H1 (cell line): ENCODE measurements at regions not wholly inside any gene's neighbourhood (a gene's known extent, or its start where the extent isn't known, plus 50 kb on each side); places are given as distances from the start of the nearest gene placed in this dataset.

Experiments
- CTCF ChIA-PET: fragments of 300-600 bp; sonication (Branson Sonifier 250); formaldehyde crosslinking; loops from one replicate; lab custom pipeline; 2021; ENCODE audit not compliant: partially characterized antibody; lab: Charles Lee
- POLR2A ChIA-PET: fragments of 300-600 bp; sonication (Branson Sonifier 250); formaldehyde crosslinking; loops from one replicate; lab custom pipeline; 2021; ENCODE audit warnings: inconsistent platforms; ENCODE audit not compliant: partially characterized antibody; lab: Charles Lee
- DNase-seq, 2 experiments: peaks; one replicate each; pipeline versions ENCODE4 v3.0.0 to v3.0.0-alpha.2; 2010 to 2022; ENCODE audit warnings: low spot score in 2 of 2, low read depth in 1 of 2, mixed read lengths in 1 of 2
- FAIRE-seq: peaks from 2 replicates; lab custom pipeline; 2011; peaks lifted over from hg19 to GRCh38; lab: Jason Lieb, UNC
- H2AFZ ChIP-seq: 2 replicates; pipeline ENCODE4 v1.8.1; 2012; ENCODE audit warnings: low read length, inconsistent platforms
- H2AK5ac ChIP-seq: 2 replicates; pipeline ENCODE4 v1.6.1; 2013; ENCODE audit warnings: low read depth, low read length
- H2BK120ac ChIP-seq: replicated peaks from 2 replicates; pipeline ENCODE3; 2013; ENCODE audit warnings: low read depth, low read length, inconsistent platforms
- H2BK12ac ChIP-seq: 2 replicates; pipeline ENCODE4 v1.6.1; 2013; ENCODE audit warnings: low read depth, low read length
- H2BK15ac ChIP-seq: 2 replicates; pipeline ENCODE4 v1.6.1; 2013; ENCODE audit warnings: low read length
- H2BK20ac ChIP-seq: 2 replicates; pipeline ENCODE4 v1.6.1; 2013; ENCODE audit warnings: low read length
- H2BK5ac ChIP-seq: 2 replicates; pipeline ENCODE4 v1.6.1; 2013; ENCODE audit warnings: low read depth, low read length
- H3K14ac ChIP-seq: 2 replicates; pipeline ENCODE4 v1.6.1; 2013; ENCODE audit warnings: inconsistent platforms; ENCODE audit not compliant: insufficient read length
- H3K18ac ChIP-seq: 2 replicates; pipeline ENCODE4 v1.6.1; 2013; ENCODE audit warnings: low read length; ENCODE audit errors: extremely low read depth
- H3K23ac ChIP-seq: 2 replicates; pipeline ENCODE4 v1.6.1; 2013; ENCODE audit warnings: inconsistent platforms; ENCODE audit not compliant: insufficient read length
- H3K23me2 ChIP-seq: 2 replicates; pipeline ENCODE4 v1.6.1; 2013; ENCODE audit warnings: low read depth, low read length
- H3K27ac ChIP-seq: 2 replicates; pipeline ENCODE4 v1.6.1; 2011; ENCODE audit warnings: low read depth, low read length, inconsistent platforms
- H3K27me3 ChIP-seq, 4 experiments: replicated peaks in 1 of 4; 1 replicate in 1 of 4; 2 replicates in 3 of 4; pipeline versions ENCODE4 v1.6.1 to v1.8.1; 2011 to 2013; ENCODE audit warnings: low read length in 3 of 4, mild to moderate bottlenecking in 3 of 4, inconsistent platforms in 2 of 4, mixed read lengths in 2 of 4, moderate library complexity in 1 of 4; ENCODE audit not compliant: control insufficient read depth in 3 of 4, insufficient read depth in 3 of 4; ENCODE audit errors: extremely low read depth in 1 of 4
- H3K36me3 ChIP-seq, 4 experiments: 2 replicates each; pipeline versions ENCODE4 v1.6.1 to v1.8.1; 2011 to 2013; ENCODE audit warnings: mild to moderate bottlenecking in 4 of 4, low read length in 3 of 4, moderate library complexity in 2 of 4, control low read depth in 1 of 4, inconsistent platforms in 1 of 4; ENCODE audit not compliant: insufficient read depth in 4 of 4, control insufficient read depth in 2 of 4
- H3K4ac ChIP-seq: replicated peaks from 2 replicates; pipeline ENCODE3; 2013; ENCODE audit warnings: low read length, low read depth, mixed read lengths, inconsistent platforms; ENCODE audit not compliant: insufficient read length
- H3K4me1 ChIP-seq, 4 experiments: replicated peaks in 1 of 4; 1 replicate in 1 of 4; 2 replicates in 3 of 4; pipeline versions ENCODE4 v1.6.1 to v1.8.1; 2011 to 2013; ENCODE audit warnings: low read length in 3 of 4, inconsistent platforms in 2 of 4, mixed read lengths in 1 of 4; ENCODE audit not compliant: insufficient read depth in 4 of 4, control insufficient read depth in 3 of 4
- H3K4me2 ChIP-seq, 2 experiments: 2 replicates each; pipeline versions ENCODE4 v1.6.1 to v1.8.1; 2011 to 2013; ENCODE audit warnings: low read depth in 2 of 2, low read length in 2 of 2, control low read depth in 1 of 2, inconsistent platforms in 1 of 2, mild to moderate bottlenecking in 1 of 2; ENCODE audit not compliant: insufficient read depth in 1 of 2
- H3K4me3 ChIP-seq, 4 experiments: fragments of 200-600, 300-600 bp in 1 of 4; sonication (generic), shearing (Covaris generic), sonication (Bioruptor Twin) in 1 of 4; 2 replicates each; pipeline versions ENCODE4 v1.5.1 to v1.8.1; 2011 to 2016; ENCODE audit warnings: low read length in 4 of 4, low read depth in 3 of 4, control low read depth in 2 of 4, inconsistent platforms in 2 of 4, mild to moderate bottlenecking in 2 of 4, mixed read lengths in 1 of 4, moderate library complexity in 1 of 4; ENCODE audit not compliant: insufficient read depth in 2 of 4; ENCODE audit errors: extremely low read depth in 1 of 4
- H3K56ac ChIP-seq: replicated peaks from 2 replicates; pipeline ENCODE3; 2013; ENCODE audit warnings: low read depth, mild to moderate bottlenecking, mixed read lengths, low read length, inconsistent platforms; ENCODE audit not compliant: insufficient read length
- H3K79me1 ChIP-seq: 2 replicates; pipeline ENCODE4 v1.6.1; 2013; ENCODE audit warnings: low read depth, low read length, control low read depth
- H3K79me2 ChIP-seq, 2 experiments: 2 replicates each; pipeline versions ENCODE4 v1.6.1 to v1.8.1; 2012 to 2013; ENCODE audit warnings: low read length in 2 of 2, mild to moderate bottlenecking in 2 of 2, inconsistent platforms in 1 of 2; ENCODE audit not compliant: insufficient read depth in 2 of 2, control insufficient read depth in 1 of 2
- H3K9ac ChIP-seq, 4 experiments: replicated peaks in 1 of 4; 1 replicate in 1 of 4; 2 replicates in 3 of 4; pipeline versions ENCODE4 v1.6.1 to v1.8.1; 2011 to 2013; ENCODE audit warnings: low read depth in 3 of 4, low read length in 3 of 4, control low read depth in 2 of 4, mild to moderate bottlenecking in 2 of 4, moderate library complexity in 2 of 4, inconsistent platforms in 1 of 4; ENCODE audit errors: extremely low read depth in 1 of 4
- H3K9me3 ChIP-seq, 2 experiments: 2 replicates each; pipeline versions ENCODE4 v1.6.1 to v1.8.1; 2012 to 2013; ENCODE audit warnings: mild to moderate bottlenecking in 2 of 2, moderate library complexity in 2 of 2, control low read depth in 1 of 2, inconsistent platforms in 1 of 2, low read depth in 1 of 2, low read length in 1 of 2, mixed read lengths in 1 of 2; ENCODE audit not compliant: insufficient read depth in 2 of 2
- H4K20me1 ChIP-seq, 2 experiments: replicated peaks in 1 of 2; 2 replicates each; pipeline versions ENCODE3 to v1.8.1; 2011 to 2013; ENCODE audit warnings: inconsistent platforms in 2 of 2, low read length in 2 of 2, mild to moderate bottlenecking in 1 of 2; ENCODE audit not compliant: insufficient read depth in 2 of 2, control insufficient read depth in 1 of 2
- H4K5ac ChIP-seq: 2 replicates; pipeline ENCODE4 v1.6.1; 2013; ENCODE audit warnings: low read length, low read depth, mixed read lengths, inconsistent platforms; ENCODE audit not compliant: insufficient read length
- H4K8ac ChIP-seq: 2 replicates; pipeline ENCODE4 v1.8.0; 2013; ENCODE audit warnings: mild to moderate bottlenecking, moderate library complexity, low read length, inconsistent platforms; ENCODE audit not compliant: insufficient read depth; ENCODE audit errors: extremely low read depth
- H4K91ac ChIP-seq: replicated peaks from 2 replicates; pipeline ENCODE3; 2013; ENCODE audit warnings: low read length, mixed read lengths, inconsistent platforms; ENCODE audit not compliant: insufficient read length
- BCL11A ChIP-seq, 2 experiments: IDR thresholded peaks; one replicate each; pipeline ENCODE4 v1.6.1; 2011; ENCODE audit warnings: low read depth in 2 of 2, low read length in 2 of 2, mild to moderate bottlenecking in 2 of 2
- CBX5 ChIP-seq: fragments of 300-800, 300-1000 bp; sonication (generic); IDR thresholded peaks from 2 replicates; pipeline ENCODE4 v1.7.1; 2016; ENCODE audit warnings: antibody characterized with exemption, low read length, low read depth
- CEBPB ChIP-seq: IDR thresholded peaks from 2 replicates; pipeline ENCODE4 v1.6.1; 2012; ENCODE audit warnings: low read depth, low read length
- POU5F1 ChIP-seq: IDR thresholded peaks from 2 replicates; pipeline ENCODE4 v1.6.1; 2011; ENCODE audit warnings: low read depth, mild to moderate bottlenecking, low read length, moderate library complexity
- SUZ12 ChIP-seq: fragments of 200-600 bp; sonication (generic); IDR thresholded peaks from 2 replicates; pipeline ENCODE4 v1.6.1; 2012; ENCODE audit warnings: mild to moderate bottlenecking, inconsistent platforms, low read length, moderate library complexity, mixed read lengths
- TEAD4 ChIP-seq: IDR thresholded peaks from 2 replicates; pipeline ENCODE4 v1.6.1; 2012; ENCODE audit warnings: low read depth, low read length, inconsistent platforms, mixed read lengths
- WGBS, 2 experiments: shearing (Covaris generic) in 1 of 2; methylation state at CpG; one replicate each; pipeline versions ENCODE4 v1.1.6 to v1.1.7; 2013 to 2015; ENCODE audit warnings: low lambda C conversion rate in 2 of 2, mixed read lengths in 2 of 2, inconsistent platforms in 1 of 2, low coverage in 1 of 2, missing lambda C conversion rate in 1 of 2; ENCODE audit not compliant: insufficient replicate concordance in 2 of 2, insufficient coverage in 1 of 2, insufficient read length in 1 of 2; ENCODE audit errors: extremely low coverage in 1 of 2, missing lambda C conversion rate in 1 of 2; 5-methylcytosine and 5-hydroxymethylcytosine counted together

- WGBS, 2 experiments: 91% methylated on average over 14 of the region's 25 CpGs; no CpG with 5 or more reads in 1 of the 2 experiments
- no peaks in the 10 kb centered on the region for H3K23me2 ChIP-seq
- H3K18ac ChIP-seq: no peak overlapping the region
- no peak overlapping the region for H3K27ac ChIP-seq
- no peaks in the 10 kb centered on the region for H4K20me1 ChIP-seq
- H3K56ac ChIP-seq: no peak overlapping the region
- no peak overlapping the region for H3K4me2 ChIP-seq
- TF ChIP-seq TEAD4 (no peak), BCL11A (IDR thresholded peaks at IDR 0.05; ENCODE audit: low read depth in 2 of 2, low read length in 2 of 2) (no peak), CBX5 (no peak), SUZ12 (no peak), CEBPB (no peak), POU5F1 (no peak)
- H4K5ac ChIP-seq: no peak overlapping the region
- peak overlapping the region; percentile 29; the same call in 1 of the 2 replicates for H2BK15ac ChIP-seq
- no peak overlapping the region for H4K8ac ChIP-seq
- H4K91ac ChIP-seq: no peak overlapping the region
- CTCF ChIA-PET: interaction anchor here (1.0 to 3.9 kb wide), 5 partner anchors 12 to 364 kb away, joined by 3 to 16 read pairs (median 4); no protein-coding TSS in a partner anchor
- H3K4me3 ChIP-seq: no peak overlapping the region
- no peaks in the 10 kb centered on the region for H3K79me2 ChIP-seq
- no peak overlapping the region for H2BK5ac ChIP-seq
- no peaks in the 10 kb centered on the region for H3K4me1 ChIP-seq
- H3K23ac ChIP-seq: no peak overlapping the region
- H2AFZ ChIP-seq: no peak overlapping the region
- POLR2A ChIA-PET: no interaction called here
- no peak for DNase-seq
- H3K36me3 ChIP-seq: no peaks in the 10 kb centered on the region
- H2AK5ac ChIP-seq: no peak overlapping the region
- H3K4ac ChIP-seq: no peak overlapping the region
- no peak overlapping the region for H2BK20ac ChIP-seq
- H3K9me3 ChIP-seq: no peaks in the 10 kb centered on the region; a peak in 1 of 4 replicates
- no peak overlapping the region for H3K9ac ChIP-seq
- H2BK12ac ChIP-seq: no peak overlapping the region
- H3K27me3 ChIP-seq: no peaks in the 10 kb centered on the region
- FAIRE-seq: no peak
- H2BK120ac ChIP-seq: no peak overlapping the region
- H3K79me1 ChIP-seq: no peaks in the 10 kb centered on the region
- H3K14ac ChIP-seq: no peak overlapping the region
These were observed 54.1 kb downstream of the FOXL3 start for GRCh38 chr7:343864-344607.
